ENCODE measurements at regions not wholly inside any gene's neighbourhood (a gene's known extent, or its start where the extent isn't known, plus 50 kb on each side); places are given as distances from the start of the nearest gene placed in this dataset.

DNA sequence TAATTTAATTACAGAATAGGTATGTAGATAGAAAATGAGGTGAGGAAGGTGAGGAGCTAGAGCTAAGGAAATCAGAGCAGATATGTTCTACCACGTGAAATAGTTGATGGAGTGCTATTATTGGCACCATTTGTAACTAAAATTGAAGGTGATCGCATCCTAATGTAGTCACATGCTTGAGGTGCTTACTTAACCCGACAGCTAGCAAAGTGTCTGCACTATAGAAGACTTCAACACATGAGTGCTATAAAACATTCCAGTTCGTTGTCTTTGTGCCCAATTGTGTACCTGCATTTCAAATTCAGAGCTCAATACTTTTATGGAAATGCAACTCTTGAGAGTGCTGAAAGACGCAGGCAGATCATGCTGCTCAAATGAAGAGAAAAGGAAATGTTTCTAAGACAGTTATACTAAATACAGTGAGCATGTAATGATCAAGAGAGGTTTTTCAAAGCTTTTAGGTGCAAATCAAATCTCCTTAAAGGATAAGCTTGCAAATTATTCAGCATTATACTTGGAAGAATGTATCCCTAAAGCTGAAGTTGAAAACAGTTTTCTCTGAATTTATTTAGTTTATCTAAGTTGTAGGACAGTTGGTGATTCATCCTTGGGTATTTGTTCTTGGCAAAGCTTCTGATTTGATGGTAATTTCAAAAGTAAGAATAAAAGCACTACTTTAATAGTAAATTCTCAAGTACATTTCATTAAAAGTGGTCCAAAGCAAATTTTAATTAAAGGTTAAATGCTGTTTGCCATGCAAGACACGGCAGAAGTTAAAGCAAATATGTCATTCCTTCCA lies 223.9 kb upstream of the EPHA5 start:
- H3K4me1 ChIP-seq (ENCODE audit: control insufficient read depth, insufficient read depth, low read length), result no peaks in the 10 kb centered on the region
- no peak overlapping the region for H3K27ac ChIP-seq (ENCODE audit: low read depth, low read length)
- H3K9me3 ChIP-seq (ENCODE audit: control insufficient read depth, insufficient read depth, low read depth, low read length), result peaks cover 3% of the 10 kb centered on the region; the same call in 1 of the 2 replicates
- no peak overlapping the region for H3K9ac ChIP-seq (ENCODE audit: low read length)
- no peaks in the 10 kb centered on the region for H3K27me3 ChIP-seq (ENCODE audit: control insufficient read depth, insufficient read depth, low read length)
- H3K4me3 ChIP-seq (ENCODE audit: low read depth, low read length), result no peak overlapping the region
- H3K36me3 ChIP-seq (ENCODE audit: control insufficient read depth, insufficient read depth, low read length), result no peaks in the 10 kb centered on the region

DNA sequence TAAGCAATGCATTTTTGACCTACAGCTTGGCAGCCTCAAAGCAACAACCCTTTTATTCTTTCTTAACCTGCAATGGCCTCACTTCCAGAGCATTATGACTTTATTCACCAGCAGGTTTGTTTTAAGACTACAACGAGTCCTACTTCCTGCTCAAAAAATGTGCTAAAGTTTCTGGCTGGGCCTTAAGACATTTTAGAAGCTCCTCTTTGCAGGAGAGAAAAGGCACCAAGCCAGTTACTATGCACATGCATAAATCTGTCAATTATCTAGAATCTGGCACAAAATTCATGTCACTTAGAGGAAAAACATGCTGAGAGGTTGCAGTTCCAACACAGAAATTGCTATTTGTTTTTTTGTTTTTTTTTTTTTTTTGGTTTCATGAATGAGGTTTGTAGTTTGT lies 223.0 kb upstream of the EPHA5 start:
- H3K27me3 ChIP-seq (ENCODE audit: control insufficient read depth, insufficient read depth, low read length), result no peaks in the 10 kb centered on the region
- no peak overlapping the region for H3K27ac ChIP-seq (ENCODE audit: low read depth, low read length)
- no peak overlapping the region for H3K4me3 ChIP-seq (ENCODE audit: low read depth, low read length)
- H3K36me3 ChIP-seq (ENCODE audit: control insufficient read depth, insufficient read depth, low read length), result no peaks in the 10 kb centered on the region
- no peaks in the 10 kb centered on the region for H3K4me1 ChIP-seq (ENCODE audit: control insufficient read depth, insufficient read depth, low read length)
- H3K9me3 ChIP-seq (ENCODE audit: control insufficient read depth, insufficient read depth, low read depth, low read length), result peaks cover 3% of the 10 kb centered on the region; the same call in 1 of the 2 replicates
- H3K9ac ChIP-seq (ENCODE audit: low read length), result no peak overlapping the region

DNA sequence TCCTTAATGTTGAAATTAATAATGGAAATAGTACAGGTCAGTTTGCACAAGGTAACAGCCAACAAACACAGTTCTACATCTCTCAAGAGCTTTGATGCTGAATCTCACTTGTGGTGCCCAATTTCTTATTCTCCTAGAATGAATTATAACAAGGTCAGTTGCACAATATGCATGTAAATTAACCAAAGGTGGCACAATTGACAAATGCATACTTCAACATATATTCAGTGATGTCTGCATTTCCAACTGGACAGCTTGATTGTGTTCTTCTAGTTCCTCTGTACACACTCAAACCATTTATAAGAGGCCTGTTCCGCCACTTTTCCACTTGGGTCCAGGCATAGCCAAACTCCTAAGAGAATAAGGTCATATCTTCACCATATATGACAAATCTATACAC lies 210.3 kb upstream of the EPHA5 start:
- no peaks in the 10 kb centered on the region for H3K9me3 ChIP-seq (ENCODE audit: control insufficient read depth, insufficient read depth, low read depth, low read length)
- no peak overlapping the region for H3K4me3 ChIP-seq (ENCODE audit: low read depth, low read length)
- H3K27me3 ChIP-seq (ENCODE audit: control insufficient read depth, insufficient read depth, low read length), result no peaks in the 10 kb centered on the region
- no peaks in the 10 kb centered on the region for H3K36me3 ChIP-seq (ENCODE audit: control insufficient read depth, insufficient read depth, low read length)
- H3K27ac ChIP-seq (ENCODE audit: low read depth, low read length), result no peak overlapping the region
- no peaks in the 10 kb centered on the region for H3K4me1 ChIP-seq (ENCODE audit: control insufficient read depth, insufficient read depth, low read length)
- no peak overlapping the region for H3K9ac ChIP-seq (ENCODE audit: low read length)

DNA sequence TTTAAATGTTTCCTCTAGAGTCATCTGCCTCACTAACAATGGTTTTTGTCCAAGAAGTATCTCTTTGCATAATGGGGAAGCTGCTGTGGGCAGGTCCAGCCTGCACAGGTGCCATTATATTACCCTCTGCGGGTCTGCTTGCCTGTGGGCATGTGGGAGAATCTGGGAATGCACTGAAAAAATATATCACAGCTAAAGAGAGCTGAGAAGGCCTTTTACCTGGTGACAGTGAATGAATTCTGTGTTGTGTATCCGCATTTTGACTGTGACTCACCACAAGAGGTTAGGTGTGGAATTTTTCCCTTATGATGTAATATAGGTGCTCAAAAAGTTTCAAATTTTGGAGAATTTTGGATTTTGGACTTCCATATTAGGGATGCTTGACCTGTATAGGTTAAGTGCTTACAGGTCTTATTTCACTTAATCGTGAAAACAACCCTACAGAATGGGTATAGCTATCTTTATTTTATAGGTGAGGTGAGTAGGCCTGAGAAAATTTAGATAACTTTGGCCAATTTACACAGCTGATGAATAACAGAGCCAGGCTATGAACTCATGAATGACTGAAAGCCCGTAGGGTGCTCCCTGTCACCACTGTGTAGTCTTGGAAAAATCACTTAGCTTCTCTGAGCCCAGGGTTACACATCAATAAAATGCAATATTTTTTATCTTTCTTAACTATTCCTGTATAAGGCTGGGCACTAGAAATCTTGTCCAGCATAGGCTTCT lies 198.0 kb upstream of the EPHA5 start:
- Histone ChIP-seq H3K27ac (ENCODE audit: low read depth, low read length) (no peak overlapping the region), H3K4me1 (ENCODE audit: control insufficient read depth, insufficient read depth, low read length) (no peaks in the 10 kb centered on the region), H3K36me3 (ENCODE audit: control insufficient read depth, insufficient read depth, low read length) (no peaks in the 10 kb centered on the region), H3K9me3 (ENCODE audit: control insufficient read depth, insufficient read depth, low read depth, low read length) (no peaks in the 10 kb centered on the region), H3K9ac (ENCODE audit: low read length) (no peak overlapping the region), H3K4me3 (ENCODE audit: low read depth, low read length) (no peak overlapping the region), H3K27me3 (ENCODE audit: control insufficient read depth, insufficient read depth, low read length) (no peaks in the 10 kb centered on the region)

DNA sequence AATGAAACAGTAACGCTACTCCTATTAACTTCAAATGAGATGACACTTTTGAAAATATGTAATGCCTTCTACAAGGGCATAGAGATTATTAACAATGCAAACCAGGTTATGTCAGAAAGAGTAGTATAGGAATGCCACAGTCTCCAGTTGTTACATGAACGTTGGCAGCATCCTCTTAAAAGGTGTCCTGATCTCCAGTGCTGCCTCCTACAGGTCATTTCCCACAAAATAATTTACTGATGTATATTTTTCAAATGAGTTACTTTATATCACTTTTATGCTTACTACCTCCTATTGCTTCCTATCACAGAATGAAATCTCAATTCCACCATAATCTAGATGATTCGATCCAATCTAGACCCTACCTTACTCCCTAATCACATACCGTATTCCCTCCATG lies 195.2 kb upstream of the EPHA5 start:
- H3K27ac ChIP-seq (ENCODE audit: low read depth, low read length), result no peak overlapping the region
- no peak overlapping the region for H3K9ac ChIP-seq (ENCODE audit: low read length)
- H3K9me3 ChIP-seq (ENCODE audit: control insufficient read depth, insufficient read depth, low read depth, low read length), result no peaks in the 10 kb centered on the region
- H3K4me3 ChIP-seq (ENCODE audit: low read depth, low read length), result no peak overlapping the region
- H3K36me3 ChIP-seq (ENCODE audit: control insufficient read depth, insufficient read depth, low read length), result no peaks in the 10 kb centered on the region
- H3K27me3 ChIP-seq (ENCODE audit: control insufficient read depth, insufficient read depth, low read length), result no peaks in the 10 kb centered on the region
- no peaks in the 10 kb centered on the region for H3K4me1 ChIP-seq (ENCODE audit: control insufficient read depth, insufficient read depth, low read length)

DNA sequence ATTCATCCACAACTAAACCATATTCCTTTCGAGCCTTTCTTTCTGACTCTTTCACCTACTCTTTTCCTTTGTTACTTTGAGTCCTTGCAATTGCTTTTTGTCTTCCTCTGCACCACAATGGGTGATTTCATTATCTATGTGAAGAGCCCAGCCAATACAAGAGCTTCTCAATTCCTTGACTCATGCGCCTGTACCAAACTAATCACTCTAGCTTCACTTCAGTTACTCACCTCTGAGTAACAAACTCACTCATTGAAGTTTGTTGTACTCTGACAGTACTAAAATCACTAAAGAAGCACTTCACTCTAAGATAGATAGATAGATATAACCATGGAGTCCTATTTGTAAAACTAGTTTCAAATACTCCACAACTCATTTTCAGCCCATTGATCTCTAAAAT lies 191.7 kb upstream of the EPHA5 start:
- Histone ChIP-seq H3K27ac (ENCODE audit: low read depth, low read length) (no peak overlapping the region), H3K9ac (ENCODE audit: low read length) (no peak overlapping the region), H3K4me3 (ENCODE audit: low read depth, low read length) (no peak overlapping the region), H3K36me3 (ENCODE audit: control insufficient read depth, insufficient read depth, low read length) (no peaks in the 10 kb centered on the region), H3K27me3 (ENCODE audit: control insufficient read depth, insufficient read depth, low read length) (no peaks in the 10 kb centered on the region), H3K4me1 (ENCODE audit: control insufficient read depth, insufficient read depth, low read length) (no peaks in the 10 kb centered on the region), H3K9me3 (ENCODE audit: control insufficient read depth, insufficient read depth, low read depth, low read length) (no peaks in the 10 kb centered on the region)

DNA sequence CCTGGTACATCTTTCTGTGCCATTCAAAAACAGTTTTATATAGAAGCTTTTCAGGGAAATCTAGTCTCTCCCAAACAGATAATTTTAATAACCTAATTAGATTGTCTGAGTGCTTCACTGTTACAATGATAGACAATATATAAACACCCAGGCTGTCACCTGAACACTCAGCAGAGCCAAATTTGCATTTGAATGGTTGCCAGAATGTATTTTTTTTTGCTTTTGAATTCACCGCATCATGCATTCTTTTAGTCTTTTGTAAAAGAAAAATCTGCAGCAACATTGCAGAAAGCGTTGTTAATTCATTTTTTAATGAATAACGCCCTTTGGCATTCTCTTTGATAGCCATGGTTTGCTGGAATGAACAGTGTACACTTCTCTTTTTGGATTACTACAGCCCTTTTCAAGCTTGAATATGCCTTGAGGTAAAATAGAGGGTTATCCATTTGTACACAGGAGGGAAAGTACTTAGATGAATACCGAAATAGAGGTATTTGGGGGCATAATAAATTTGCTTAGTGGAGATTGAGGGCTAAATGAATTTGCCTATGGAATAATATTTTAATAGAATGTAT lies 175.0 kb upstream of the EPHA5 start:
- no peak overlapping the region for H3K27ac ChIP-seq (ENCODE audit: low read depth, low read length)
- no peaks in the 10 kb centered on the region for H3K36me3 ChIP-seq (ENCODE audit: control insufficient read depth, insufficient read depth, low read length)
- H3K9ac ChIP-seq (ENCODE audit: low read length), result no peak overlapping the region
- no peak overlapping the region for H3K4me3 ChIP-seq (ENCODE audit: low read depth, low read length)
- no peaks in the 10 kb centered on the region for H3K27me3 ChIP-seq (ENCODE audit: control insufficient read depth, insufficient read depth, low read length)
- no peaks in the 10 kb centered on the region for H3K9me3 ChIP-seq (ENCODE audit: control insufficient read depth, insufficient read depth, low read depth, low read length)
- peaks cover 6% of the 10 kb centered on the region; the same call in 1 of the 2 replicates for H3K4me1 ChIP-seq (ENCODE audit: control insufficient read depth, insufficient read depth, low read length)

DNA sequence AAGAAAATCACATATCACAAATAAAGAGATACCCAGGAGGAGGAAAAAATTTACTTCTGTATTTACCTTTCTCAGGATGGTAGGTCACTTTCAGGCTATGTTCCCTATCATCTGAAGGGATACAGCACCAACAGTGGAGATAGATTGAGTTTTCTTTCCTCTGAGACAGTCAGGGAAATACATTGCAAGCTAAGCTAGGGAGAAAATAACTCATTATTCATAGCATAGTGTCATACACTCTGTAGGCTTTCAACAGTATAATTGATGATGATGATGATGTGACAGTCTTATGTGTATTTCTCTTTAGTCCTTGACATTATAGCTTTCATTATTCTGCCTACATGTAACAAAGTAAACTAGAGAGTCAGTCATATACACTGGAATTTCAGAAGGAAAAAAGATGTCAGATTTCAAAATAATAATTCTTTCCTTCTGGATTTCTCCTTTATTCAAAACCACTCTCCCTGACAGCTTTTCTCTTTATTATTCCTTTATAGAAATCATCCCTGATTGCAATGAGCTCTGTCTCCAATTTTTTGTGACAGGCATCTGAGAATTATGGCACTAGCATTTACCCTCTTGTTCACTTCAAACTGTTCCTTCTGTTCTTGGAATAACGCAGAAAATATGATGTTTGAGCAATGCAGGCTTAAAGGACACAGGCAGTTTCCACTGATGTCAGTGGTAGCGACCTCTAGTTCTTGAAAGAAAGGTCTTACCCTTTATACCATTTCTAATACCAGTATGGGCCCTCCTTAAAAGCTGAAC lies 169.1 kb upstream of the EPHA5 start:
- Histone ChIP-seq H3K36me3 (ENCODE audit: control insufficient read depth, insufficient read depth, low read length) (no peaks in the 10 kb centered on the region), H3K27me3 (ENCODE audit: control insufficient read depth, insufficient read depth, low read length) (no peaks in the 10 kb centered on the region), H3K9me3 (ENCODE audit: control insufficient read depth, insufficient read depth, low read depth, low read length) (no peaks in the 10 kb centered on the region), H3K4me1 (ENCODE audit: control insufficient read depth, insufficient read depth, low read length) (no peaks in the 10 kb centered on the region), H3K27ac (ENCODE audit: low read depth, low read length) (no peak overlapping the region), H3K9ac (ENCODE audit: low read length) (no peak overlapping the region), H3K4me3 (ENCODE audit: low read depth, low read length) (no peak overlapping the region)

DNA sequence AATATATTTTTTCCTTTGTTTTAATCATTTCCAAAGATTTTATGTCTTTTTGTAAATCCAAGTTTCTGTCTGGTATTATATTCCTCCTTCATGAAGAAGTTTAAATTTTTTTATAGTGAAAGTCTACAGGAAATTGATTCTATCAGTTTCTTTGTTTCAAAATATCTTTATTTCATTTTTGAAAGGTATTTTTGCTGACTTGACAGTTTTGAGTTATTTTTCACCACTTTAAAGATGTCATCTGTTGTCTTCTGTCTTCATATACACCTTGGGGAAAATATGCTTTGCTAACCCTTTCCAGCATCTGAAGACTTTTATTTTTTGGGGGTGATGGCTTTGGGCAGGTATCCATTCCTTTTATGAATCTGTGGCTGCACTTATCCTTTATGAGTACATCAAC lies 164.4 kb upstream of the EPHA5 start:
- no peak overlapping the region for H3K9ac ChIP-seq (ENCODE audit: low read length)
- H3K4me1 ChIP-seq (ENCODE audit: control insufficient read depth, insufficient read depth, low read length), result no peaks in the 10 kb centered on the region
- H3K4me3 ChIP-seq (ENCODE audit: low read depth, low read length), result no peak overlapping the region
- H3K27ac ChIP-seq (ENCODE audit: low read depth, low read length), result no peak overlapping the region
- H3K36me3 ChIP-seq (ENCODE audit: control insufficient read depth, insufficient read depth, low read length), result no peaks in the 10 kb centered on the region
- no peaks in the 10 kb centered on the region for H3K27me3 ChIP-seq (ENCODE audit: control insufficient read depth, insufficient read depth, low read length)
- no peaks in the 10 kb centered on the region for H3K9me3 ChIP-seq (ENCODE audit: control insufficient read depth, insufficient read depth, low read depth, low read length)

DNA sequence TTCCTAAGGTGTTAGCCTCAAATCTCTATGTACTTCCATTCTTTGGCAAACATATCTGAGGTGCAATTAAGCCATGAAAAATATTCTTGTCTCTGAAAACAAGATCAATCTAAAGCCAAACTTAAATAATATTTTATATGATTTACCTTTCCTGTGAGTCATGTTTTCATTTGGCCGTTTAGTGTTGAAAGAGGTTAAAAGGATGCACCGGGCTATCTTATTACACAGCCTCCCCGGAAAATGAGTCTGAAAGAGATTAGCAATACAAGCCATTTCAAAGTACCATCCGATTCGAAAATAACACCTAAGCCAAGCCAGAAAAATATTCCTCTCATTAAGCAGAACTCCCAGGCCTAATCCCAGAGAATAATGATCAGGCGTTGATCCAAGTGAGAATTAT lies 161.5 kb upstream of the EPHA5 start:
- no peak overlapping the region for H3K9ac ChIP-seq (ENCODE audit: low read length)
- no peaks in the 10 kb centered on the region for H3K4me1 ChIP-seq (ENCODE audit: control insufficient read depth, insufficient read depth, low read length)
- H3K27ac ChIP-seq (ENCODE audit: low read depth, low read length), result no peak overlapping the region
- H3K4me3 ChIP-seq (ENCODE audit: low read depth, low read length), result no peak overlapping the region
- no peaks in the 10 kb centered on the region for H3K9me3 ChIP-seq (ENCODE audit: control insufficient read depth, insufficient read depth, low read depth, low read length)
- H3K36me3 ChIP-seq (ENCODE audit: control insufficient read depth, insufficient read depth, low read length), result no peaks in the 10 kb centered on the region
- H3K27me3 ChIP-seq (ENCODE audit: control insufficient read depth, insufficient read depth, low read length), result no peaks in the 10 kb centered on the region
